Osteocyte (in vitro differentiated cells): ENCODE measurements at regions not wholly inside any gene's neighbourhood (a gene's known extent, or its start where the extent isn't known, plus 50 kb on each side); places are given as distances from the start of the nearest gene placed in this dataset.

Experiments
- DNase-seq: peaks from one replicate; pipeline ENCODE4 v3.0.0; 2021; ENCODE audit warnings: mixed read lengths; ENCODE audit not compliant: unreplicated experiment; ENCODE audit errors: extremely low spot score
- H3K27ac Mint-ChIP-seq: one replicate; pipeline ENCODE4 v1.8.0; 2021; ENCODE audit warnings: mild to moderate bottlenecking, mixed read lengths; ENCODE audit not compliant: unreplicated experiment
- H3K27me3 Mint-ChIP-seq: one replicate; pipeline ENCODE4 v1.8.0; 2021; ENCODE audit warnings: mixed read lengths; ENCODE audit not compliant: unreplicated experiment
- H3K36me3 Mint-ChIP-seq: one replicate; pipeline ENCODE4 v1.8.0; 2021; ENCODE audit warnings: mixed read lengths; ENCODE audit not compliant: unreplicated experiment
- H3K4me1 Mint-ChIP-seq: one replicate; pipeline ENCODE4 v1.8.0; 2021; ENCODE audit warnings: mixed read lengths; ENCODE audit not compliant: unreplicated experiment
- H3K4me3 Mint-ChIP-seq: one replicate; pipeline ENCODE4 v1.8.0; 2021; ENCODE audit warnings: mild to moderate bottlenecking, moderate library complexity, mixed read lengths; ENCODE audit not compliant: unreplicated experiment
- H3K9me3 Mint-ChIP-seq: one replicate; pipeline ENCODE4 v1.8.0; 2021; ENCODE audit warnings: mixed read lengths; ENCODE audit not compliant: unreplicated experiment
- CTCF ChIP-seq: fragments of 200-600 bp; sonication (generic); IDR thresholded peaks from 2 replicates; pipeline ENCODE4 v1.5.0; 2021; ENCODE audit warnings: antibody characterized with exemption, mild to moderate bottlenecking, moderate library complexity

- Mint-ChIP-seq H3K4me1 (no peaks in the 10 kb centered on the region), H3K27me3 (no peaks in the 10 kb centered on the region), H3K27ac (no peak overlapping the region), H3K36me3 (no peaks in the 10 kb centered on the region), H3K9me3 (peaks cover 4% of the 10 kb centered on the region), H3K4me3 (no peak overlapping the region)
- no peak for DNase-seq
- no peak for TF ChIP-seq CTCF
Observed at GRCh38 chr6:51322505-51322904, 503.8 kb downstream of the TFAP2B start.

- Mint-ChIP-seq H3K9me3 (peaks cover 4% of the 10 kb centered on the region), H3K36me3 (no peaks in the 10 kb centered on the region), H3K4me3 (no peak overlapping the region), H3K27ac (no peak overlapping the region), H3K27me3 (no peaks in the 10 kb centered on the region), H3K4me1 (no peaks in the 10 kb centered on the region)
- DNase-seq = no peak
- TF ChIP-seq CTCF = no peak
Observed at GRCh38 chr6:51323056-51323455, 504.4 kb downstream of the TFAP2B start.

GRCh38 chr6:51330971-51331370, 512.3 kb downstream of the TFAP2B start:
- Mint-ChIP-seq H3K36me3 (no peaks in the 10 kb centered on the region), H3K9me3 (no peaks in the 10 kb centered on the region), H3K27me3 (no peaks in the 10 kb centered on the region), H3K4me1 (peaks cover 8% of the 10 kb centered on the region), H3K27ac (no peak overlapping the region), H3K4me3 (no peak overlapping the region)
- TF ChIP-seq CTCF = no peak
- DNase-seq = no peak

GRCh38 chr6:51335543-51335942, 516.9 kb downstream of the TFAP2B start:
- no peak for DNase-seq
- peaks cover 4% of the 10 kb centered on the region for H3K4me1 Mint-ChIP-seq
- H3K4me3 Mint-ChIP-seq = no peak overlapping the region
- no peaks in the 10 kb centered on the region for H3K27me3 Mint-ChIP-seq
- no peak for TF ChIP-seq CTCF
- H3K9me3 Mint-ChIP-seq = no peaks in the 10 kb centered on the region
- no peaks in the 10 kb centered on the region for H3K36me3 Mint-ChIP-seq
- no peak overlapping the region for H3K27ac Mint-ChIP-seq

GRCh38 chr6:51336185-51336584, 517.5 kb downstream of the TFAP2B start:
- H3K36me3 Mint-ChIP-seq = no peaks in the 10 kb centered on the region
- no peaks in the 10 kb centered on the region for H3K9me3 Mint-ChIP-seq
- DNase-seq = no peak
- no peak for TF ChIP-seq CTCF
- H3K4me1 Mint-ChIP-seq = no peaks in the 10 kb centered on the region
- no peaks in the 10 kb centered on the region for H3K27me3 Mint-ChIP-seq
- no peak overlapping the region for H3K27ac Mint-ChIP-seq
- H3K4me3 Mint-ChIP-seq = no peak overlapping the region
